ENCODE measurements at regions not wholly inside any gene's neighbourhood (a gene's known extent, or its start where the extent isn't known, plus 50 kb on each side); places are given as distances from the start of the nearest gene placed in this dataset.
"Not testable (repeated sequence)": the region's sequence is repeated elsewhere in the genome, so short reads cannot be mapped to it uniquely, and the experiment has no call there.

GRCh38 chr1:149190742-149191141 lies 87.4 kb upstream of the NBPF9 start:
- TF ChIP-seq POLR2AphosphoS5, POLR2A, TAF1, SPI1, POU2F2 (IDR thresholded peaks at IDR 0.05; ENCODE audit: low read depth, low read length): not testable (repeated sequence)
